ENCODE measurements at regions not wholly inside any gene's neighbourhood (a gene's known extent, or its start where the extent isn't known, plus 50 kb on each side); places are given as distances from the start of the nearest gene placed in this dataset.

- no peak overlapping the region for H3K4me3 Mint-ChIP-seq
Observed at GRCh38 chr9:107886826-107887225, 397.3 kb upstream of the KLF4 start.

GRCh38 chr9:107883496-107884124 lies 394.0 kb upstream of the KLF4 start:
- TF ChIP-seq, protein P1, sequence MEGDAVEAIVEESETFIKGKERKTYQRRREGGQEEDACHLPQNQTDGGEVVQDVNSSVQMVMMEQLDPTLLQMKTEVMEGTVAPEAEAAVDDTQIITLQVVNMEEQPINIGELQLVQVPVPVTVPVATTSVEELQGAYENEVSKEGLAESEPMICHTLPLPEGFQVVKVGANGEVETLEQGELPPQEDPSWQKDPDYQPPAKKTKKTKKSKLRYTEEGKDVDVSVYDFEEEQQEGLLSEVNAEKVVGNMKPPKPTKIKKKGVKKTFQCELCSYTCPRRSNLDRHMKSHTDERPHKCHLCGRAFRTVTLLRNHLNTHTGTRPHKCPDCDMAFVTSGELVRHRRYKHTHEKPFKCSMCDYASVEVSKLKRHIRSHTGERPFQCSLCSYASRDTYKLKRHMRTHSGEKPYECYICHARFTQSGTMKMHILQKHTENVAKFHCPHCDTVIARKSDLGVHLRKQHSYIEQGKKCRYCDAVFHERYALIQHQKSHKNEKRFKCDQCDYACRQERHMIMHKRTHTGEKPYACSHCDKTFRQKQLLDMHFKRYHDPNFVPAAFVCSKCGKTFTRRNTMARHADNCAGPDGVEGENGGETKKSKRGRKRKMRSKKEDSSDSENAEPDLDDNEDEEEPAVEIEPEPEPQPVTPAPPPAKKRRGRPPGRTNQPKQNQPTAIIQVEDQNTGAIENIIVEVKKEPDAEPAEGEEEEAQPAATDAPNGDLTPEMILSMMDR (IDR thresholded peaks at IDR 0.05), result no peak
- Mint-ChIP-seq H3K4me3 (no peak overlapping the region), H3K27me3 (ENCODE audit: low read depth, poor library complexity) (no peaks in the 10 kb centered on the region), H3K36me3 (ENCODE audit: low read depth) (no peaks in the 10 kb centered on the region), H3K27ac (peak overlapping the region; percentile 62), H3K4me1 (peaks cover 10% of the 10 kb centered on the region), H3K9me3 (no peaks in the 10 kb centered on the region)
- DNase-seq, result no peak

More at GRCh38 chr9:107886826-107887225, 397.3 kb upstream of the KLF4 start:
- Mint-ChIP-seq H3K27ac (no peak overlapping the region), H3K36me3 (ENCODE audit: low read depth) (no peaks in the 10 kb centered on the region), H3K27me3 (ENCODE audit: low read depth, poor library complexity) (no peaks in the 10 kb centered on the region), H3K9me3 (peaks cover 13% of the 10 kb centered on the region), H3K4me1 (peaks cover 15% of the 10 kb centered on the region)
- TF ChIP-seq, protein P1 (IDR thresholded peaks at IDR 0.05), result no peak
- no peak for DNase-seq

- no peak for DNase-seq
- Mint-ChIP-seq H3K4me1 (peaks cover 10% of the 10 kb centered on the region), H3K27me3 (ENCODE audit: low read depth, poor library complexity) (peaks cover 3% of the 10 kb centered on the region), H3K4me3 (no peak overlapping the region), H3K27ac (no peak overlapping the region), H3K9me3 (no peaks in the 10 kb centered on the region), H3K36me3 (ENCODE audit: low read depth) (no peaks in the 10 kb centered on the region)
- TF ChIP-seq, protein P1 (IDR thresholded peaks at IDR 0.05), result no peak
Observed at GRCh38 chr9:107881626-107882300, 392.2 kb upstream of the KLF4 start.

- Mint-ChIP-seq H3K4me3 (no peak overlapping the region), H3K36me3 (ENCODE audit: low read depth) (no peaks in the 10 kb centered on the region), H3K4me1 (peaks cover 3% of the 10 kb centered on the region), H3K27ac (no peak overlapping the region), H3K27me3 (ENCODE audit: low read depth, poor library complexity) (peaks cover 13% of the 10 kb centered on the region), H3K9me3 (no peaks in the 10 kb centered on the region)
- DNase-seq, result no peak
- TF ChIP-seq, protein P1 (IDR thresholded peaks at IDR 0.05), result no peak
Observed at GRCh38 chr9:107878462-107878861, 388.9 kb upstream of the KLF4 start.

DNA sequence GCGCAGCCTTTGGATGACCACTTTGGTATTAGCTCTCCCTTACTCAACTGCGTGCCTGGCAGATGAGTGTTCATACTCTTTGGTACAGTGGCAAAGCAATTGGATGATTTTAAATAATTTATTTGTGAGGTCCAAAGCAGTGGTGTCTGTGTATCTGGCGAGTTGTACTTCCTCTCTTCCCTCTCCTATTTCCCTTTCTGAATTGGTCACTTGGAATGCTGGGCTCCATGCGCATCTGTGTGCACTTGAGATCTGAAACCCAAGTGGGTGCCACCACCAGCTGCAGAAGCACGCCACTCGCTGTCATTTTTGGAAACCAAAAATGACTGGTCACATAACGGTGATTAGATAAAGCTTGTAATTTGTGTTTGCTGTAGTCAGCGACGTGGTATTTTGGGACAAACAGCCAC lies 386.0 kb upstream of the KLF4 start:
- H3K4me3 Mint-ChIP-seq, result no peak overlapping the region
- TF ChIP-seq, protein P1 (IDR thresholded peaks at IDR 0.05), result no peak
- H3K4me1 Mint-ChIP-seq, result no peaks in the 10 kb centered on the region
- H3K27ac Mint-ChIP-seq, result no peak overlapping the region
- H3K9me3 Mint-ChIP-seq, result no peaks in the 10 kb centered on the region
- peaks cover 13% of the 10 kb centered on the region for H3K27me3 Mint-ChIP-seq (ENCODE audit: low read depth, poor library complexity)
- no peaks in the 10 kb centered on the region for H3K36me3 Mint-ChIP-seq (ENCODE audit: low read depth)
- no peak for DNase-seq

Measured in nephron progenitor cell (in vitro differentiated cells).